Activated T-cell treated with anti-CD3 and anti-CD28 coated beads, Interleukin-2, amount 50 U/mL, for 48 hours (primary cell): ENCODE measurements at regions not wholly inside any gene's neighbourhood (a gene's known extent, or its start where the extent isn't known, plus 50 kb on each side); places are given as distances from the start of the nearest gene placed in this dataset.
"Not testable (repeated sequence)": the region's sequence is repeated elsewhere in the genome, so short reads cannot be mapped to it uniquely, and the experiment has no call there.

Source experiments
- DNase-seq, 2 experiments: peaks; one replicate each; pipeline ENCODE4 v3.0.0-alpha.2; 2020

GRCh38 chr5:125054146-125054545 is 307.7 kb upstream of the ZNF608 start:
- no peak for DNase-seq

GRCh38 chr5:125056671-125057485 is 310.4 kb upstream of the ZNF608 start:
- DNase-seq: no peak

GRCh38 chr5:125057912-125058826 is 311.7 kb upstream of the ZNF608 start:
- no peak for DNase-seq

DNA sequence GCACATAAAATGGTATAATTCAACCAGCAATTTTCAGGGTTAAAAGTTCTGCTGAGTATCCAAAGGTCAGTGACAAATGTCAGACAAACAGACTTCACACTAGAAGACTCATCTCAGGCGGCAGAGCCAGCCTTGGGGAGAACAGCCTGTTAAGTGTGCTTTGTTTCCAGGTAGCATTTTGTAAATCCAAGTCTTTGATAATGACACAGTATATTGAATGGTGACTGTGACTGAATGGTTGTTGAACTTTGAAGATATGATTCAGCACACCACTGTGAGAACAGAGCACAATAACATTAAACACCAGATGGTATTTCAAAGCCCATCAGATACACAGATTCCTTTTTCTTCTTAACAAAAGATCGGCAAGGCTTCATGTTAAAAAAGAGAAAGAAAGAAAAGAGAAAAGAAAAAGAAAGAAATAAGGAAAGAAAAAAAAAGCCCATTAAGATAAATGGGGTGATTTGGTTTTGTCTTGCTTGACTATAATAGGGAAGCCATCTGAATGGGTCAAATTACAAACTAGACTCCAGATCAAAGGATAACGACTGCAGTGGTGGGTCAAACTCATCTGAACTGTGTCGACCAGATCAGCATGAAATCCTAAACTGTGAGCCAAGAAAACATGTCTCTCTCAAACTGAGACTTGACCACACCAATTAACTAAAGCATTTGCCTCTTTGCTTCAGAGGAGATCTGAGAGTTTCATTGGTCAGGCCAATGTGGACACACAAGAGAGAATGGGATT is 313.0 kb upstream of the ZNF608 start:
- DNase-seq: no peak

DNA sequence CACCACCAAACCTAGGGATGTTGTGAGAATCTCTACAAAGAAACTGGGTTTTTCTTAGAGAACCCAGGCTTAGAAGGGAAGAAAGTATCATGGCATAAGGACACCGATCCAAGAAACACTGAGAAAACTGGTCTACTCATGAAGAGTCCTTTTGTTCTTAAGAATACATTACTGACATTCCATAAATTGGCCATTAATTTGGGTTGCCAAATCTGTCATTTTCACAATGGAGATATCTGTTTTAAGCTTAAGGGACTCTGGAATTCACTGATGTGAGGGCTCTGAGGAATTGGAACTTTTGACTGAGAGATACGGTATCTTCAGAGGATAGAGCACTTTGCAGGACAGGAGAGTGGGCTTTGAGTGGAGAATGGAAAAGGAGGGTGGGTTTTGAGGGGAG is 315.3 kb upstream of the ZNF608 start:
- no peak for DNase-seq

DNA sequence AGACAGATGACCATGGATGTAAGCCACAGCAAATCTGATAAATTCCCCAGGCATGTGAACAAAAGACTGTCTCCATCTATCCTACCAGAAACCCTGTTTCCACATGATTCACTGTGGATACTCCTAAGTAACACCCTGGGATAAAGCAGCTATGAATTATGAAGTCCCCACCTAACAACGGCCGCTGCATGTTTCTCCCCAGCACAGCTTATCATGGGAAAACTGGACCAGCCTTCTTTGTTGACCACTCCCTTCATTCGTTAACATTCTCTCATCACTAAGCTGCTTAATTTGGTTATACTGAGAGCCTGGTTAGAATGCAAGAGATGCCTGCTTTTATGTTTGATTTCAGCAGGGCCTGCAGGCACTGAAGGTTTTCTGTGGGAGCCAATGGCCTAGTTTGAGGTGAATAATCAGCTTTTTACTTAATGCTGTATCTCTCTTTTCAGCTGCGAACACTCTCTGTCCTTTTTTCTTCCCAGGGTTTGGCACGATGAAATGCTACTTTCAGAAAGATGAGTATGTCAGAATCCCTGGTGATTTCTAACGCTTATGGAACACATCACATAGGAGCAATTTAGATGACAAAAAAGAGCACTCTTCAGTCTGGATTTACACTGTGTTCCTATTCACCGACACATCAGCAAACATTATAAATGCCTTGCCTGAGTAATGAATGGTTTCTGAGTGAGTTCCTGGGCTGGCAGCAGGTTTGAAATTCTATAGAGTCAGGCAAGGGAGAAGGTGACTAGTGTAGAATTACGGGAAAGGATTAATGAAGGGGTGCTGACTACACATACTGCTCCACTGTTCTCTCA is 318.4 kb upstream of the ZNF608 start:
- no peak for DNase-seq

- no peak for DNase-seq
Observed at GRCh38 chr5:125065741-125066140, 319.3 kb upstream of the ZNF608 start.

DNA sequence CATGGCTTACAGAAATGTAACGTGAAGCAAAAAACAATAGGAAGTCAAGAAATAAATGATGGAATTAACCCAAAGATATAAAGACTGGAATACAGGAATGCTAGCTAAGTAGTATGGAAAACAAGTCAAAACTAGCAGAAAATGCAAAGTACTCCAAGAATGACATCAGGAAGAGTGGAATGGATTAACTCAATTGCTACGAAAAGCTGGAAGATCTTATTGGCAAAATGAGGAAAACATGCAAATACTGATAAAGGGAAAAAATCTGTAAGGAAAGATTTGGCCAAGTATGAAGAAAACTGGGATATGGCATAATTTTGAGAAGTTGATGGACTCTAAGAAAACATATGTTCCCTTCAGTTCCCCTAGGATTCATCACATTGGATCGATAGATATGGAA is 324.5 kb upstream of the ZNF608 start:
- no peak for DNase-seq

DNA sequence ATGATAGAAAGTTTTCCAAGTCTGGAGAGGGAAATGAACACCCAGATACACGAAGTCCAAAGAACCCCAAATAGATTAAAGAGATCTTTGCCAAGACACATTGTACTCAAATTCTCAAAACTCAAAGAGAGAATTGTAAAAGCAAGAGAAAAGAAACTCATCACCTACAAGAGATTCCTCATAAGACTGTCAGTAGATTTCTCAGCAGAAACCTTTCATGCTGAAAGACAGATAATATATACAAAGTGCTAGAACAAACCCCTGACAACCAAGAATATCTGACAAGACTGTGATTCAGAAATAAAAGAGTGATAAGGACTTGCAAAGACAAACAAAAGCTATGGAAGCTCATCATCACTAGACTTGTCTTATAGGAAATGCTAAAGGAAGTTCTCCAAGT is 326.7 kb upstream of the ZNF608 start:
- DNase-seq: no peak

DNA sequence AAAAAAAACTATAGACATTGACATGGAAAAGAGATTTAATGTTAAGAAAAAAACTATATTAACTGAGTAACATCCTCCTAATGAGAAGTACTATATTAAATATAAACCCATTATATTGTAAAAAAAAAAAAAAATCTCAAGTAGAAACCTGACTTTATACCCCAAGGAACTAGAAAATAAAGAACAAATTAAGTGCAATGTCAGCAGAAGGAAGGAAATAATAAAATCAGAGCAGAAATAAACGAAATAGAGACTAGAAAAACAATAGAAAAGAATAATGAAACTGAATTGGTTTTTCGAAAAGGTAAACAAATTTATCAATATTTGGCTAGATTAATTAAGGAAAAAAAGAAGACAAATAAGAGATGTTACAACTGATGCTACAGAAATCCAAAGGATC is 329.1 kb upstream of the ZNF608 start:
- no peak for DNase-seq

DNA sequence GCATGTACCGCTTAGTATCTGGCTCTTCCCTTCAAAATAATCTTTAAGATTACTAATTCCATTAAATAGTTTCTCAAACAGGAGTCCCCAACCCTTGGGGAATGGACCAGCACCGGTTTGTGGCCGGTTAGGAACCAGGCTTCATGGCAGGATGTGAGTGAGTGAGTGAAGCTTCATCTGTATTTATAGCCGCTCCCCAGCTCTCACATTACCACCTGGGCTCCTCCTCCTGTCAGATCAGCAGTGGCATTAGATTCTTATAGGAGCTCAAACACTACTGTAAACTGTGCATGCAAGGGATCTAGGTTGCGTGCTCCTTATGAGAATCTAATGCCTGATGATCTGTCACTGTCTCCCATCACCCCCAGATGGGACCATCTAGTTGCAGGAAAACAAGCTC is 332.6 kb upstream of the ZNF608 start:
- DNase-seq: not testable (repeated sequence)

DNA sequence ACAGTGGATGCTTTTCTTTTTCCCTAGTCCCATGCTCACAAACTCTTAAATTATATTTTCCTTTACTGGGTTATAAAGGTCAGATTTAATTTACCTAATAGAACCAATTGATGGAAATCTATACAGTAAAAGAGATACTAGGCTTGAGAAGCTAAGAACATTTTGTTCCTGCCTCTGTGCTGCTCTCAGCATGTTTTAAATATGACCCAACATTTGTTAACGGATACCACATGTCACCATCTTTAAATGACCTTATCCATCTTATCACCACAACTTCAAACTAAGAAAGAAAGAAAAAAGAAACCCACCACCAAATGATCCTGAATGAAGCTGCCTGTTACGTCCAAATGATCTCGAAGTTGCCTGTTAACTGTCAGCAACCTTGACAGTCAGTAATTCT is 334.7 kb upstream of the ZNF608 start:
- DNase-seq: no peak

GRCh38 chr5:125083981-125084380 is 337.5 kb upstream of the ZNF608 start:
- DNase-seq: no peak

DNA sequence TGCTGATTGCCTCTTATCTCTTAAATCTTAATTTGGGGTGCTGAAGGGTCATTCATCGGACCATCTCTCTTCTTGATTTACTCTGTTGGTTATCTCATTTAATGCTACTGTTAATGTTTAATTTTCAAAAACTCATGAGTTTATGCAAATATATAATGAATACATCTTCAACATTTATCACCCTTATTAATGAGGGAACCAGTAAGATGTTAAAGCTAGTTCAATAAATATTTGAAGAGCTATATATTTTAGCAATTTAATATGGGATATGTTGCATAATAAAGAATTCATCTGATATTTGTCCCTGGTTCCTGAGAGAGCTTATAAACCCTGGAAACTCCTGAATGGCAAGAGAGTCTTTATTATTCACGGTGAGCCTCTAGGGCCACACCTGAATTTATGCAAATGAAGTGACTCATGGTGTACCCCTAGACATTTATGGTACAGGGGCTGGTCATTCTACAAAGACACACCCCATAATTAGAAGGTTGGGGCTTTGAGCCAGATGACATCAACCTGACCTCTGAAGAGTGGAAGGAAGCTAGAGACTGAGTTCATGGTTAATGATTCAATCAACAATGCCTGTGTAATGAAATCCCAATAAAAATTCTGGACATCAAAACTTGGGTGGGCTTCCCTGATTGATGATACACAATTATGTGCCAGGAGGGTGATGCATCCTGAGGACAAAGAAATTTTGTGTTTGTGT is 339.5 kb upstream of the ZNF608 start:
- no peak for DNase-seq

DNA sequence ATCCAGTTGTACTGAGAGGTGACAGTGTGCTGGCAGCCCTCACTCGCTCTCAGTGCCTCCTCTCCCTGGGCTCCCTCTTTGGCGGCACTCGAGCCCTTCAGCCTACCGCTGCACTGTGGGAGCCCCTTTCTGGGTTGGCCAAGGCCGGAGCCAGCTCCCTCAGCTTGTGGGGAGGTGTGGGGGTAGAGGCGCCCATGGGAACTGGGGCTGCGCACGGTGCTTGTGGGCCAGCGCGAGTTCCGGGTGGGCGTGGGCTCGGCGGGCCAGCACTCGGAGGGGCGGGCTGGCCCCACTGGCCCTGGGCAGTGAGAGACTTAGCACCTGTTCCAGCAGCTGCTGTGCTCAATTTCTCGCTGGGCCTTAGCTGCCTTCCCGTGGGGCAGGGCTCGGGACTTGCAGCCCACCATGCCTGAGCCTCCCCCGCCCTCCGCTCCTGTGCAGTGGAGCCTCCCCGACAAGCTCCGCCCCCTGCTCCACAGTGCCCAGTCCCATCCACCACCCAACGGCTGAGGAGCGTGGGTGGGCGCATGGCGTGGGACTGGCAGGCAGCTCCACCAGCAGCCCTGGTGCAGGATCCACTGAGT is 342.2 kb upstream of the ZNF608 start:
- no peak for DNase-seq

- not testable (repeated sequence) for DNase-seq
Observed at GRCh38 chr5:125092138-125092537, 345.7 kb upstream of the ZNF608 start.

GRCh38 chr5:125093776-125094175 is 347.3 kb upstream of the ZNF608 start:
- DNase-seq: no peak

DNA sequence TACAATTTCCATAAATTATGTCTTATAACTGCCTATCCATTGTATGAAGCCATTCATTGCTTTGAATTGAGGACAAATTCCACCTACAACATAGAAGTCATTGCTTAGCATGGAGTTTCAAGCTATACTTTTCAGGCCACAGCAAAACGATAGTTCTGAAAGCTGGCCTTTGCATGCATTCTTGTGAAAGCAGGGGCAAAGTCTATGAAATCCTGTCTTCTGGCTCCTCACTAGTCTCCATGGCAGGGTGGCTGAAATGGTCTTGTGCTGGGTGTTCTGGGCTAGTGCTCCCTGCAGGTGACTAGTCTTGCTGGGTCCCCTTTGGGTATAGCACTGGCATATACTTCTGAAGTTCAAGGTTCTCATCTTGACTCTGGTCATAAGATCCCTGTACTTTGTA is 353.9 kb upstream of the ZNF608 start:
- DNase-seq: no peak

DNA sequence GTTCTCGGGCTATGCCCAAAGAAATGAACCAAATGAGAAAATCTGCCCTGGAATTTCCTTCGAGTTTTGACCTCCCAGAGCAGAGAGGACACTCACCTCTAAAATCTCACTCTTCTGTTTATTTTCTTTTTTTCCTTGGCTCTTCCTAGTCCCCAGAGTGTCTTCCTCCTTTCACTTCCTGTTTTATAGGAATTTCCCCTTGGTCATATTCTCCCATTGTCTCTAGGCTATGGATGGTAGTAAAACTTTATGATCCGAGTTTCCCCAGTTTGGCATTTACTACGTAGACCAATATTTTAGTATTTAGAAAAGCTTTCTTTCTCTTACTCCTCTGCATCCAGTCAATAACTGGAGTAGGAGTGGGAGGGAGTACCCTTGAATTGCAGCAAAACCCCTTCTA is 354.5 kb upstream of the ZNF608 start:
- no peak for DNase-seq

GRCh38 chr5:125103459-125103858 is 357.0 kb upstream of the ZNF608 start:
- no peak for DNase-seq

DNA sequence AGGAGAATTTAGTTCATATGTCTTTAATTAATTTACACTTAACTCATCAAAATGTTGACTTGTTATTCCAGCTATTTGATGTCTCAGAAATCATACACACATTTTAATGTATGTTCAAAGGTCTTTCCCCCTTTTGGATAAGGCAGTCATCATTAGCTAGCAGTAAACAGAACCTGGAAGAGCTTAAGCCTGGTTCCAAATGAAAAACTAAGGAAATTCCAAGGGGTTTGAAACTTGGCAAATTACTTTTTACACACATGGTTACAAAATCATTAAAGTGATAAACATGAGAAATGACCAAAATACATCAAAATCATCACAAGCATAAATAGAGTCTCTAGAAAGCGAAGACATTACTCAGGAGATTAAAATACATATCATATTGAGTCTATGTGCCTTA is 359.8 kb upstream of the ZNF608 start:
- DNase-seq: no peak
